ENCODE measurements at regions not wholly inside any gene's neighbourhood (a gene's known extent, or its start where the extent isn't known, plus 50 kb on each side); places are given as distances from the start of the nearest gene placed in this dataset.

DNA sequence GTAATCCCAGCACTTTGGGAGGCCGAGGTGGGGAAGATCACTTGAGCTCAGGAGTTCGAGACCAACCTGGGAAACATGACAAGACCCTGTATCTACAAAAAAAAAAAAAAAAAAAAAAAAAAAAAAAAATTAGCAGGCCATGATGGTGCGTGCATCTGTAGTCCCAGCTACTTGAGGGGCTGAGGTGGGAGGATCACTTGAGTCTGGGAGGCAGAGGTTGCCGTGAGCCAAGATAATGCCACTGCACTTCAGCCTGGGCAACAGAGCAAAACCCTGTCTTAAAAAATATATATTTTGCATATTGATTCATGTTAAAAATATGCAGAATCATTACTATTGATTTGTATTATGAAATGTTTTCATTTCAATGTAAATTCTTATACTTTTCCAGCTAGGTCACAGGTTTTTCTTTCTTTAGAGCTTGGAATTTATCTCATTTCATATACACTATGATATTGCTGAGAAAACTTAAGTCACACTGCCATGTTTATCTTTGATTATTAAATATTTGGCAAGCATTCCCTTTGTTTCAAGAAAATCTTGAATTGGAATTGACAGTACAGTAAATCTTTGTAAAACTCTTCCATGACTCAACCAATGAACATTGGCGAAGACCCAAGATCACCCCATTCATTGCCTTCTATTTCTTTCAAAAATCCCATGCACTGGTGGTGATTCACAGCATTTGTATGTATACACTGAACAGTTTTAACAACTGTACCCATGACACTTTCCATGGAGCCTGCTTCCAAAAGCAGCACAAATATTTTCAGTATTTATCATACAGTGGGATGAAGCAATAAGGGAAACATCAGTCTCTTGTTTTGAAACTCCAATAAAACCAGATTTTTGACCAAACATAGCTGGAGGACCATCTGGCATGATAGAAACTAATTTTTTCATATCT lies 83.5 kb upstream of the TNRC6A start:
- ChIA-PET POLR2A (no interaction called here), CTCF (interaction anchor here (0.6 to 1.0 kb wide), 3 partner anchors 23 to 1964 kb away, joined by 3 to 4 read pairs (median 3); no protein-coding TSS in a partner anchor)
- H3K4me3 ChIP-seq (ENCODE audit: low read length), result no peak overlapping the region
- intact Hi-C loops (cut with DNase I, micrococcal nuclease), result no loop called here
- H3K4me1 Mint-ChIP-seq (ENCODE audit: low read depth), result no peaks in the 10 kb centered on the region
- no peaks in the 10 kb centered on the region for H3K36me3 Mint-ChIP-seq (ENCODE audit: low read depth)
- no peak overlapping the region for H3K4me3 Mint-ChIP-seq
- H3K27ac Mint-ChIP-seq, result no peak overlapping the region
- H3K27ac ChIP-seq (ENCODE audit: low read depth in 1 of 2, low read length in 2 of 2), result no peak overlapping the region
- no peaks in the 10 kb centered on the region for H3K9me3 Mint-ChIP-seq
- no peaks in the 10 kb centered on the region for H3K4me1 ChIP-seq (ENCODE audit: insufficient read depth, low read length)
- no peaks in the 10 kb centered on the region for H3K9me3 ChIP-seq (ENCODE audit: control insufficient read depth in 1 of 2, insufficient read depth in 1 of 2, low read length in 2 of 2)
- H3K27me3 ChIP-seq (ENCODE audit: control insufficient read depth in 1 of 2, insufficient read depth in 2 of 2, low read length in 2 of 2), result no peaks in the 10 kb centered on the region
- TF ChIP-seq, protein P1, sequence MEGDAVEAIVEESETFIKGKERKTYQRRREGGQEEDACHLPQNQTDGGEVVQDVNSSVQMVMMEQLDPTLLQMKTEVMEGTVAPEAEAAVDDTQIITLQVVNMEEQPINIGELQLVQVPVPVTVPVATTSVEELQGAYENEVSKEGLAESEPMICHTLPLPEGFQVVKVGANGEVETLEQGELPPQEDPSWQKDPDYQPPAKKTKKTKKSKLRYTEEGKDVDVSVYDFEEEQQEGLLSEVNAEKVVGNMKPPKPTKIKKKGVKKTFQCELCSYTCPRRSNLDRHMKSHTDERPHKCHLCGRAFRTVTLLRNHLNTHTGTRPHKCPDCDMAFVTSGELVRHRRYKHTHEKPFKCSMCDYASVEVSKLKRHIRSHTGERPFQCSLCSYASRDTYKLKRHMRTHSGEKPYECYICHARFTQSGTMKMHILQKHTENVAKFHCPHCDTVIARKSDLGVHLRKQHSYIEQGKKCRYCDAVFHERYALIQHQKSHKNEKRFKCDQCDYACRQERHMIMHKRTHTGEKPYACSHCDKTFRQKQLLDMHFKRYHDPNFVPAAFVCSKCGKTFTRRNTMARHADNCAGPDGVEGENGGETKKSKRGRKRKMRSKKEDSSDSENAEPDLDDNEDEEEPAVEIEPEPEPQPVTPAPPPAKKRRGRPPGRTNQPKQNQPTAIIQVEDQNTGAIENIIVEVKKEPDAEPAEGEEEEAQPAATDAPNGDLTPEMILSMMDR (IDR thresholded peaks at IDR 0.05), result no peak
- peaks cover 22% of the 10 kb centered on the region for H3K27me3 Mint-ChIP-seq
- DNase-seq (no peak), ATAC-seq (ENCODE audit: poor library complexity) (no peak)
- H3K36me3 ChIP-seq (ENCODE audit: insufficient read depth, low read length), result no peaks in the 10 kb centered on the region

DNA sequence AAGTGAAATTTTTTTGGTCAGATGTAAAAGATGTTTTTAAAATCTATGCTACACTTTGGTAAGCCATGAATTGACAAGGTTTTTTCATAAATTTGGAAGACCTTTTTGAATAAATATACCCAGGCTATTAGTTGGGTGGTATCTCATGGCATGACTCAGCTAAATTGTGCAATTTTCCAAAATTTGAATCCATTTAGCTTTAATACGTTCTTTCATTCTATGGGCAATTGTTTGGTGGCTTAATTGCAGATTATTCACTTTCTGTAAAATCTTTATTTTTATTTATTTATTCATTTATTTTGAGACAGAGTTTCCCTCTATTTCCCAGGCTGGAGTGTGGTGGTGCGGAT lies 82.8 kb upstream of the TNRC6A start:
- no peaks in the 10 kb centered on the region for H3K36me3 ChIP-seq (ENCODE audit: insufficient read depth, low read length)
- ChIA-PET POLR2A (no interaction called here), CTCF (interaction anchor here (1.0 kb wide), 1 partner anchor 23 kb away, joined by 3 read pairs; no protein-coding TSS in a partner anchor)
- TF ChIP-seq, protein P1 (IDR thresholded peaks at IDR 0.05), result no peak
- Mint-ChIP-seq H3K4me3 (no peak overlapping the region), H3K27me3 (peaks cover 18% of the 10 kb centered on the region), H3K36me3 (ENCODE audit: low read depth) (no peaks in the 10 kb centered on the region), H3K27ac (no peak overlapping the region), H3K9me3 (no peaks in the 10 kb centered on the region), H3K4me1 (ENCODE audit: low read depth) (no peaks in the 10 kb centered on the region)
- no peak for ATAC-seq (ENCODE audit: poor library complexity)
- no peak overlapping the region for H3K4me3 ChIP-seq (ENCODE audit: low read length)
- no peaks in the 10 kb centered on the region for H3K27me3 ChIP-seq (ENCODE audit: control insufficient read depth in 1 of 2, insufficient read depth in 2 of 2, low read length in 2 of 2)
- no peaks in the 10 kb centered on the region for H3K9me3 ChIP-seq (ENCODE audit: control insufficient read depth in 1 of 2, insufficient read depth in 1 of 2, low read length in 2 of 2)
- no peaks in the 10 kb centered on the region for H3K4me1 ChIP-seq (ENCODE audit: insufficient read depth, low read length)
- DNase-seq, result no peak
- no peak overlapping the region for H3K27ac ChIP-seq (ENCODE audit: low read depth in 1 of 2, low read length in 2 of 2)
- intact Hi-C loops (cut with DNase I, micrococcal nuclease), result no loop called here

DNA sequence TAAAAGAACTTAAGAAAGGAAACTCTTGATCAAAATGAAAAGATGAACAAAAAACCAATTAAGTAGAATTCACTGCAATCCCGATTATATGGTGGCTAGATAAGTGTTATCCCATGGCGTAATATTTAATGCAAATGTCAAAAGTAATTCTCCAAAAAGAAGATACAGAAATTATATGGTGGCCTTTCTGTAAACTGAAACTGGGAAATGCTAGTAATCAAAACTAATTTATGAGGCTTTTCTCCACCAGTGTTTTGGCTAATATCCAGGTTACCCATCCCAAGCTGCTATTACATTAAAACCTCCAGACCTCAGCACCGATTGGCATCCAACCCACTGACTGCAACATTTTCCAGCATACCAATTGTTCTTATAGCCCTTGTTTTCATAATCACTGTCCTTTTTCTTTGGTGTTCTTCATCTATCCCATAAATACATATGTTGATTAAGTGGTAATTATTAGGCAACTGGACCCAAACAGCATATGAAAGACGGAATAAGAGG lies 77.2 kb upstream of the TNRC6A start:
- H3K4me1 Mint-ChIP-seq (ENCODE audit: low read depth), result no peaks in the 10 kb centered on the region
- DNase-seq (no peak), ATAC-seq (ENCODE audit: poor library complexity) (no peak)
- no peak overlapping the region for H3K27ac Mint-ChIP-seq
- intact Hi-C loops (cut with DNase I, micrococcal nuclease), result no loop called here
- Histone ChIP-seq H3K27ac (ENCODE audit: low read depth in 1 of 2, low read length in 2 of 2) (no peak overlapping the region), H3K9me3 (ENCODE audit: control insufficient read depth in 1 of 2, insufficient read depth in 1 of 2, low read length in 2 of 2) (no peaks in the 10 kb centered on the region), H3K27me3 (ENCODE audit: control insufficient read depth in 1 of 2, insufficient read depth in 2 of 2, low read length in 2 of 2) (no peaks in the 10 kb centered on the region), H3K4me3 (ENCODE audit: low read length) (no peak overlapping the region), H3K36me3 (ENCODE audit: insufficient read depth, low read length) (no peaks in the 10 kb centered on the region), H3K4me1 (ENCODE audit: insufficient read depth, low read length) (no peaks in the 10 kb centered on the region)
- H3K9me3 Mint-ChIP-seq, result no peaks in the 10 kb centered on the region
- POLR2A ChIA-PET, result no interaction called here
- peaks cover 13% of the 10 kb centered on the region for H3K27me3 Mint-ChIP-seq
- CTCF ChIA-PET, result no interaction called here
- no peak overlapping the region for H3K4me3 Mint-ChIP-seq
- no peaks in the 10 kb centered on the region for H3K36me3 Mint-ChIP-seq (ENCODE audit: low read depth)
- TF ChIP-seq, protein P1 (IDR thresholded peaks at IDR 0.05), result no peak
